HG02610 (cell line): ENCODE measurements at regions not wholly inside any gene's neighbourhood (a gene's known extent, or its start where the extent isn't known, plus 50 kb on each side); places are given as distances from the start of the nearest gene placed in this dataset.
"Not testable (repeated sequence)": the region's sequence is repeated elsewhere in the genome, so short reads cannot be mapped to it uniquely, and the experiment has no call there.

Experiments
- ATAC-seq: cut with Tn5 transposase; IDR thresholded peaks from one replicate; pipeline ENCODE4 v1.9.1; 2021; ENCODE audit warnings: mild to moderate bottlenecking, moderate library complexity; ENCODE audit not compliant: unreplicated experiment

DNA sequence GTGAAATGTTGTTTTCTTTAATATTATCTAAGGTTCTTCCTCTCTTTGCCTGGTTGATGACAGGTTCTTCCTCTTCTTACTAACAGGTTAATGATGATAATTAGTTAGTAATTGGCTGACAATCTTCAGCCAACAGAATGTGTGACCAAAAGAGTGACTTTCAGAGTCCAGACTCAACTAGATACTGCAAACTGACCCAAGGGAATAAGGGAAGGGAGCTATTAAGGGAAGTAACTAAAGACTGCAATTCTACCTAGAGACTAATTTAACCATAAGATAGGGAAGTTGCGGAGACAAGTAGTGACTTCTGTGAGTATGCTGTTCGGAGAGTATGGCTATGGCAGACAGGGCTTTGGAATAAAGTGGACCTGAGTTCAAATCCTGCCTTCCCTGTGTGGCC is 127.3 kb upstream of the TACR1 start:
- ATAC-seq = no peak

DNA sequence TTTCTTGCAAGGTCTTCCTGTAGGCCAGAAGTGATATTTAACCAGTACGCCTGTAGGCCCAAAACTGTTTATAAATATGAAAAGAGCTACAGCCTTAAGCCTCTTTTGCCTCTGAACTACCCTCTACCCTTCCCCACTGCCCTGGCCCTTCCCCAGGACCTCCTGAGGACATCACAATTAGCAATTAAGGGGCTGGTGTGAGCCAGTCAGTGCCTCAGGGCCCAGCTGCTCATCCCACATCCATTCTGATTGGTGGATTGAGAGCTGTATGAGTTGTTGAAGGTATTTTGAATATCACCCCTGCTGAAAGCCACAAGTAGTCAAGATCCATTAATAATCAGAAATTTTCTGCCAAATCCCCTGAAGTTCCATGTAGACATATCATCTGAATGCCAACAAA is 126.3 kb upstream of the TACR1 start:
- ATAC-seq = no peak

DNA sequence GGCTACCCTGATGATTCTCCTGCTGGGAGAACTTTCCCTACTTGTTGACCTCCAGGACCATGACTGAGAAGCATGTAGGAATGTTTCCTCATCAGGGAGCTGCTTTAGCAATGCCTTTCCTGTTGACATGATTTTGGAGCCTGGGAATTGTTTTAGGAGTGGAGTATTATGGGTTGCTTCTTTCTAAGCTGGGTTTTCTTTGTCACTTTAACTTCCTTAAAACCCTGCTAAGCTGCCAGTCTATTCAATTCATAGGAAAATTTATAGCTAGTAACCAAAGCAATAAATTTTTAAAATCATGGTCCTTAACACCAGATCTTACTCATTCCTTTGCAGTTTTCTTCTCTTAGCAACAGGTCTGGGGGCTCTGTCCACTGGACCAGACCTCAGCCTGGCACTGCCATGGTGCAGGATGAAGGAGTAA is 125.6 kb upstream of the TACR1 start:
- ATAC-seq = no peak

DNA sequence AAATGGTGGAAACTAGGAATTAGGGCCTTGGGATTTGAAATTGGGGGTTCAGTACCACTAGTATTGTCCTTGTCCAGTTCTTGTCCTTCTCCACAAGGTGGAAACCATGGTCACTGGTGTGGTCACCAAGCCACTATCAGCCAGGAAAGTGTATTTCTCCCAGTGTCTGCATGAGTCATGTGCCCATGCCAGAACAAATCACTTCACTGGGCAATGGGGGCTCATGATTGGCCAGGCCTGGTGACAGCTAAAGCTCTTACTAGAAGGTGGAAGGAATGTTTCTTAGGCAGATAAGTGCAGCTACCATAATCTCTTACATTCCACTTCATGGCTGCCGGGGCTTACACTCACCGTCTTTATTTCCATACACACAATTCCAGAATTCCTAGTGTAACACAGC is 124.8 kb upstream of the TACR1 start:
- ATAC-seq = no peak

DNA sequence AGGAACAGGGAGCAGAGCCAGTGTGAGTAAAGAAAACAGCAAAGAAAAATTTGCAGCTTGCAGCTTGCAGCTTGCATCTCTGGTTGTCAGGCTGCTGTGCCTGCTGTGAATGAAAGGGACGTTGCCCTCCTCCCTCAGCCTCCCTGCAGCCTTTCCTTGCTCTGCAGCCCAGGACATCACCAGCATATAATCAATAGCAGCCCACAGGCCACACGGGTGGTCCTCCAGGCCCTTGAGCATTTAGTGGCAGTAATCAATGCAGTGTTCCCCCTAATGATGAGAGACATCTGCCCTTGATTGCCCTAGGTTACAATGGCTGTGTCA is 122.2 kb upstream of the TACR1 start:
- no peak for ATAC-seq

DNA sequence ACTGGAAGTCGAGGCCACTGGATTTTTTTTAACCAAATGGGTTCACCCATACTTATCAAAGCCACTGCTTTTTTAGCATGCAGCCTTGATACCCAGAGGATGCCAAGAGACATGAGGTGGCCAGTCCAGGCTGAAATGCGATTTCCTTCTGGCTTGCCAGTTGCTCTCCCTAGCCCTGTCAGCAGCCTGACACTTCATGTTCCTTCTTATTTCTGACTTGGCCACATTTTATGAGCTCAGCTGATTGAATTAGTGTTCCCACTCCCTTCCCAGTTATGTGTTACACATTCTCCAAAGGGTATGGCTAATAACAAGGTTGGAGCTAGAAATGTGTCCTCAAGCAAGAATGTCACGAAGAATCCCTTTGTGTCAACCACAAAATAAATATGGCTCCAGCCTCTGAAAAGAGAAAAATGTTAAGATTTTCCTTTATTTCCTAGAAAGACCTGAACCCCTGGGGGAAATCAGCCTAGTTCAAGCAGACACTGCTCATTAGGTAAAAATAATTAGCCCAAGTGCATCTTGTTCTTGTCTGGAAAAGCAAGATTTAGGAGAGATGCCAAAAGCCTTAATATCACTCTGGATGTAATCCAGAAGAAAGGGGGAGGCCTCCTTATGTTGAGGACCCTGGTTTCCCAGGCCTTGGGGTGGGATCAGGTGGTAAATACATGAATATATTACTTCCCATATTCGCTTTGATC is 121.7 kb upstream of the TACR1 start:
- no peak for ATAC-seq

DNA sequence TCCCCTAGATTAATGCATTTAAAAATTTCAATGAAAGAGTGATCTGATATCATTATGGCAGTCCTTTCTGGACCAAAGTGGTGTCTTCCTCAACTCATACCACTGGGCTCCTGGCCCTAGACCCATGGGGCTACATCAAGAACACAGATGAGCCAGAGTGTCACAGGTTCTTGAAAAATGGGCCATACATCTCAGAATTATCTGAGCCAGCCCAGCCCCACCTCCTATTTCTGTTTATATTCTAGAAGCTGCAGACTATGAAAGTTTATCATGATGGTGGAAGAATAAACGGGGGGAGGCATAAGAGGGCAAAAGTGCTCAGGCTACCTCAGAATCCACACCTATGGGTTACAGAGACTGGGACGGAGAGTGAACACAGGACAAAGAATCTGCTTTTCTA is 120.6 kb upstream of the TACR1 start:
- no peak for ATAC-seq

DNA sequence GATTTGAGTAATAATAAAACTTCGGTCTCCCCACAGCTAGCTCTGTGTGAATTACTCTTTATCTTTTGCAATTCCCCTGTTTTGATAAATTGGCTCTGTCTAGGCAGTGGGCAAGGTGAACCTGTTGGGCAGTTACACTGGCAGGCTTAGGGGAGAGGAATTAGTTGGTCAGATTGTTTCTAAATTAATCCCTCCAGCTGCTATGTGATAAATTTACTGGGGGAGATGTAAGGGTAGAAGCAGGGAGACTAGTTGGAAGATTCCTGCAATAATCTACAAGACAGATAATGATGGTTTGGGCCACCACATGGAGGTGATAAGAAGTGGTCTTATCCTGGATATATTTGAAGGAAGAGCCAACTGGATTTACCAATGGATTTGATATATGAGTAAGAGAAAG is 118.5 kb upstream of the TACR1 start:
- no peak for ATAC-seq

DNA sequence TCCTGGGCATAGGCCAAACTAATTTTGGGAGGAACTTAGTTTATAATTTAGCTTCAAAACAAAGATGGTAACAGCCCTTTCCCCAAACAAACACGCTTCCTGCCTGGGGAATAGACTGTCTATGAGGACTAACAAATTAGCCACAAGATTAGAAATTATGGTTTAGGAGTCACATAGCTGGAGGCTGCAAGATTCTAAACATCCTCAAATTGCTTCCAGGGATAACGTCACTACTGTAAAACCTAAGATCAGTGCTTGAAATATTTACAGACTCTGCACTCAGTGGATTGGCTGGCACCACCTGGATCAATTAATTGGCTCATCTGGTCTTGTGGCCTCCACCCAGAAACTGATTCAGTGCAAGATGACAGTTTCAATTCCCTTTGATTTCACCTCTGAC is 118.0 kb upstream of the TACR1 start:
- ATAC-seq = no peak

DNA sequence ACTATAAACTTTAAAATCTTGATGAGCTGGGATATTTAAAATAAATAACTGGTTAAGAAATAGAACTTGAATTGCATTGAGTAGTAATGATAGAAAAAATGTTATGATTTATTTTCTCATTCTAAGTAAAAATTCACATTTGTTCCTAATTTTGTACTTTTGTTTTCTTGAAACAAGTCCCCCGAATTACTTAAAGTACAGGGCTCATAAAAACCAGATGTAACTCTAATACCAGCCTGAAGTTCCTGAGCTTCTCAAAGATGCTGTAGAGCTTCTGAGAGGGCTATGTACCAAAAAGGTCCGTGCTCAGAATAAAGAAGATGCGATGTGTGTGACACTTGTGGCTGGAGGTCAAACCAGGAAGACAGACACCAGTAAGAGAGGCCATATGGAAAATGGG is 116.1 kb upstream of the TACR1 start:
- no peak for ATAC-seq

DNA sequence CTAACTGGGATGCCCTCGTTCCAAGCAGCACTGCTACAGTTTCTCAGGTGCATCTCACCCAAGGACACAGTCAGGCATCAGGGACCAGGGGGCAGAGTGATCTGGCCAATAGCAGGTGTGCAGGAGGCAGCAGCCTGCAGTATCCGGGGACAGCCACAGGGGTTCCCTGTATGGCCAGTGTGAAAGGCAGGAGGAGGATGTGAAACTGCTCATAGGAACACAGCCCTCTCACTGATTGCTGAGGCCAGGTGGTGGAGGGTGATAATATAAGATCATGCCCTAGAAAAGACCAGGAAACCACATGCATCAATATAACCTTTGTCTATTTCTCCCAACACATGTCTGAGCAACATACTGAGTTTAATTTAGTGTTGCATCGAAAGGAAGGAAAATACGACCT is 112.7 kb upstream of the TACR1 start:
- peak; percentile 100 for ATAC-seq

DNA sequence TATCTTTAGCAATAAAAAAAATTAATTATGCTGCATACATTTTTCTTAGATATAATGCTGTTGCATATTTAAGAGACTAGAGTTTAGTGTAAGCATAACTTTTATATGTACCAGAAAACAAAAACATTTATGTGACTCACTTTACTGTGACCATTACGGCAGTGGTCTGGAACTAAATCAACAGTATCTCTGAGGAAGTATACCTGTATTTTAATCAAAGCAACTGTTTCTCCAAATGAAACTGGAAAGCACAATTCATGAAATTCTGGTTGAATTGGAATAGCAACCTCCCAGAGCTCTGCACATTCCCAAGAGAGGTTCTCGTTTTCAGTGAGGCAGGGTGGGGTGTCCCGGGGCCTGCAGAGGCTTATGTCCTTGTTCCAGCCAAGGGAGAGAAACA is 112.2 kb upstream of the TACR1 start:
- no peak for ATAC-seq

DNA sequence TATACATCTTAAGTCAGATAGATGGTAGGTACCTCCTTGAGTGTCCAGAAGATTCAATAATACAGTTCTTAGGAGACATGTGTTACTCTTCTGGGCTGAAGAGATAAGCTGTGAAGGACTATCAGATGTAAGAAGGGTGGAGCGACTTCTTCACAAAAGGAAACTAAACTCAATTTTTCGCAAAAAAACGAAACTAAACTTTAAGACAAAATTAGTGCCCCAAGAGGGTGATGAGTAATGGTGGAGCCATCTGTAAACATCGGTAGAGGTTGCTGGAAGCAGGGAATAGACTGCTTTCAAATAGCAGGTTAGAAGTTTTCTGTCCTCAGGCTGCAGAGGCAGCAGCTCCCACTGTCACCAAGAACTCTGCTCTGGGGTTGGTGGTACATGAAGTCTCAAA is 111.6 kb upstream of the TACR1 start:
- no peak for ATAC-seq

DNA sequence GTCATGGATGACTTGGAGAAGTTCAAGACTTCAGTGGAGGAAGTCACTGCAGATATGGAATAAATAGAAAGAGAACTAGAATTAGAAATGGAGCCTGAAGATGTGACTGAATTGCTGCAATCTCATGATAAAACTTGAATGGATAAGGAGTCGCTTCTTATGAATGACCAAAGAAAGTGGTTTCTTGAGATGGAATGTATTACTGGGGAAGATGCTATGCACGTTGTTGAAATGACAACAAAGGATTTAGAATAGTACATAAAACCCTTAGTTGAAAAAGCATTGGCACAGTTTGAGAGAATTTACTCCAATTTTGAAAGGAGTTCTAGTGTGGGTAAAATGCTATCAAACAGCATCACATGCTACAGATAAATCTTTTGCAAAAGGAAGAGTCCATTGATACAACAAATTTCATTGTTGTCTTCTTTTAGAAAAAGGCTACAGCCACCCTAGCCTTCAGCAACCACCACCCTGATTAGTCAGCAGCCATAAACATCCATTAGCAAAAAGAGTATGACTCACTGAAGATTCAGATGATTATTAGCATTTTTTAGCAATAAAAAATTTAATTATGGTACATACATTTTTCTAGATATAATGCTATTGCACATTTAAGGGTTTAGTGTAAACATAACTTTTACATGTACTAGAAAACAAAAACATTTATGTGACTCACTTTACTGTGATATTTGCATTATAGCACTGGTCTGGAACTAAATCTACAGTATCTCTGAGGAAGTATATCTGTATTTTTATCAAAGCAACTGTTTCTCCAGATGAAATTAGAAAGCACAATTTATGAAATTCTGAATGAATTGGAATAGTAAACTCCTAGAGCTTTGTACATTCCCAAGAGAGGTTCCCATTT is 110.5 kb upstream of the TACR1 start:
- no peak for ATAC-seq

DNA sequence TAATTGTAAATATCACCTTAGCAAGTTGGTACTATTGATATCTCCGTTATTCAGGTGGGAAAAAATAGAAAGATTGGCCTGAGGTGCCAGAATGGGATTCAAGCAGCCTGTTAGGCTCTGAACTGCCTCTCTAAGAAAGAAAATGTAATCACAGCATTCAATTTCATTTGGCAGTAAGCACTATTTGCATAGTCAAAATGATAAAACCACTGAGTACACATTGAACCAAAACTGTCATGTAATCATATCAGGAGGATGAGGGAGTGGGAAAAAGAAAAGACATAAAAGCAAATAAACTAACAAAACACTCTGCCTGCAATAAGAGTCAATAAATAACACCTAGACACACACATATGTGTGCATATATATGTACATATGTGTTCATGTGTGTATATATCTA is 103.9 kb upstream of the TACR1 start:
- no peak for ATAC-seq

DNA sequence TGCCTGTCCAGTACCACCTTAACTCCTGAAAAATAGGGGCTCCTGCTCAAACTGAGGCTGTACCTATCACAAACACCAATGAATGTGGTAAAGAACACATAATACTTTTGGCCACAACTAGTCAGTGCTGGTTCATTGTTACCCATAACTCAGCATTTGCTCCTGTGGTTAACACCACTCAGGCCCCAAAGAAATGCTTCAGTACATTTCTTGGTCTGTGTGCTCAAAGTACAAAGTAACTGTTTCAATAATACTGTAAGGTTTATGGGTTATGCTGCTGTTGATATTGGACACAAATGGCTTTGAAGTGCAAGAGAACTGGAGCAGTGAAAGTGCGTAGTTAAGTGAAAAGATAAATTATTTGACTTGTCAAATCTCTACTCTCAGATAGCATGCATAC is 95.0 kb upstream of the TACR1 start:
- ATAC-seq = no peak

DNA sequence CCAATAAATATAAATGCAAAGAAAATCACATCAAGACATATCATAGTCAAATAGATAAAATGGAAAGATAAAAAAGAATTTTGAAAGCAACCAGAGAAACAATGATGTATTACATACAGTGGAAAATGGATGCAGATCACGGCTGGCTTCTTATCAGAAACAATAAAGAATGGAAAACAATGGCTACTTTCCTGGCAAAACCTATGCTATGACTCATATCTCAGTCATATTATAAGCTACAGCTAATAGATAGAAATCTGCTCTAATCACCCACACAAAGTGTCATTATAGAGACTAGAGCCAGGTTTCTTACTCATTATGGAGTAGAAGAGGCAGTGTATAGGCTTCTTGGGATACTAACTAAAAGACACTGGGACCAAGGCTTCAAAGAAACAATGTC is 93.5 kb upstream of the TACR1 start:
- ATAC-seq = no peak

DNA sequence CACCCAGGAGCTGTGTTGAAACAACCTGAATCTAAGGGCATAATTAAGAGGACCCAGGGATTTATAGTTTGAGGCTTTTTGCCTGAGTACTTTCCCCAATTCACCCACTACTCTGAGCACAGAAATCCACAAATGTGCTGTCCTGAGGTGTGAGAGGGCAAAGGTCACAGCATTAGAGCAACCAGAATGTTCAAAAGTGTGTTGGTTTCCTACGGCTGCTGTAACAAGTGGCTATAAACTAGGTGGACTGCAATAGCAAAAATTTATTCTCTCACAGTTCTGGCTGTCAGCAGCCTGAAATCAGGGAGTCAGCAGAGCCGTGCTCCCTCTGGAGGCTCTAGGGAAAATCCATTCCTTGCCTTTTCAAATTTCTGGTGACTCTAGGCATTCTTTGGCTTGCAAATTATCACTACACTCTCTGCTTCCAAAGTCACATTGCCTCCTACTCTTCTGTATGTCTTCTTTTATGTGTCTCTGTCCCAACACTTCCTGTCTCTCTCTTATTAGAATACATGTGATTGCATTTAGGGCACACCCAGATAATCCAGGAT is 91.4 kb upstream of the TACR1 start:
- ATAC-seq = no peak

DNA sequence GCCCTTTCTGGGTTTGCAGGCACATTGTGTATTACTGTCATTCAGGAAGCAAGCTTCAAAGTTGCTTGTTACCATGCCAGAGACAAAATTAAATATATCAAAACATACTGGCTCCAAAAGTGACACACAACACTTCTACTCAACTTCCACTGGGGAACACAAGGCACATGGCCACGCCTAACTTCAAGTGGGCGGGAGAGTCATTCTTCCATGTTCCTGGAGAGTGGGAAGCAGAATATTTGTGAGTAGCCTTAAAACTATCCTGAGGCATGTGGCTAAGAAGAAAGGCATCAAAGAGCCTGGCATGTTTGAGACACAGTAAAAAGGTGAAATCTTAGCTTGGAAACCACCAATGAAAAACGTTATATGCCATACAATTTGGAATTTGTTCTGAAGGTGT is 90.5 kb upstream of the TACR1 start:
- ATAC-seq = no peak

DNA sequence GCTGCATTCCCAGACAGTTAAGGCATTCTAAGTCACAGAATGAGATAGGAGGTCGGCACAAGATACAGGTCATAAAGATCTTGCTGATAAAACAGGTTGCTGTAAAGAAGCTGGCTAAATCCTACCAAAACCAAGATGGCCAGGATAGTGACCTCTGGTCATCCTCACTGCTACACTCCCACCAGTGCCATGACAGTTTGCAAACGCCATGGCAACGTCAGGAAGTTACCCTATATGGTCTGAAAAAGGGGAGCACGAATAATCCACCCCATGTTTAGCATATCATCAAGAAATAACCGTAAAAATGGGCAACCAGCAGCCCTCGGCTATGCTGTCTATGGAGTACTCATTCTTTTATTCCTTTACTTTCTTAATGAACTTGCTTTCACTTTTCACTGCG is 89.9 kb upstream of the TACR1 start:
- not testable (repeated sequence) for ATAC-seq

DNA sequence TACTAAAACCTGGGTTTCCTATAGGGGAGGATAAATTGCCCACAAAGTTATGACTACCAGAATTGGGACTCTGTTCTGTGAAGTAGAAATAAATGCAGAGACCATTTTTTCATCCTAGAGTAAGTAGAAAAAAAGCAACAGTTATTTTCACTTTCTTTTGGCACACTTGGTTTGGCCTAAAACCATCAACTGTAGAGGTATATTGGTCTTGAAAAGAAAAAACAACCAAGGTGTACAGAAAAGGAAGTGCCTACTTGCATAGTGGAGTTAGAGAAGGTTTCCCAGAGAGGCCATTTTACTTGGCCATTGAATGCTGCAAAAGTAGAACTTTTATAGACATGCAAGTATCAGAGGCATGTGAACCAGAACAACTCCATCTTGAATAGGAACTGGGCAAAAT is 89.4 kb upstream of the TACR1 start:
- peak; percentile 27 for ATAC-seq

DNA sequence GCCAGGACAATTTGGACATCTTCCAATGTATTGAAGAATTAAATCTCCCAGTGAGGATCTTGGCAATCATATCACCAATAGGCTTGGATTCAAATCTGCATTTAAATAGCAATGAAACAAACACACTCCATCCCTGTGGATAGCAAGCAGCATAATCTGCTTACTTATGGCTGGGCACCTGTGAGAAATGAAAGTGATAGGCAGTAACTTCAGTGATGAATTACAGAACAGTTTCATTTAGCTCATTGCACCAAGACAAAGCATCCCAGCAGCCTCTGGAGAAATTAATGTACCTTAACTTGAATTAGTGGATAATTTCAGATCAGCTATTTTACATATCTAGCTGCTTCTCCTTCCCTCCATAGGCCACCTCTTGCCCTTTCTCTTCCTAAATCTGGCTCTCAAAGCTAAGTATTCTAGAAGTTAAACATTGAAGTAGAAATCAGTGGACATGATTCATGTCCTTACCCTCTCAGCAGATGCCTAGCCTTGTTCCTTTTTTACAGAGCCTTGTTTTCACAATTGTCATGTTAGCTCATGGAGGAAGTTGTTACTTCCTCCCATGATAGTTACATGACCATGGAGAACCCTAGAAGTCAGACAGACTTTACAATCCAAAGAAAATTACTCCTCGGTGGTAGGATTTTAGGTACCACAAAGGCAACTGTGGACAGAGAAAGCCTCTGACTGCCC is 88.5 kb upstream of the TACR1 start:
- peak; percentile 59 for ATAC-seq
